ENCODE measurements at regions not wholly inside any gene's neighbourhood (a gene's known extent, or its start where the extent isn't known, plus 50 kb on each side); places are given as distances from the start of the nearest gene placed in this dataset.
"Not testable (repeated sequence)": the region's sequence is repeated elsewhere in the genome, so short reads cannot be mapped to it uniquely, and the experiment has no call there.

DNA sequence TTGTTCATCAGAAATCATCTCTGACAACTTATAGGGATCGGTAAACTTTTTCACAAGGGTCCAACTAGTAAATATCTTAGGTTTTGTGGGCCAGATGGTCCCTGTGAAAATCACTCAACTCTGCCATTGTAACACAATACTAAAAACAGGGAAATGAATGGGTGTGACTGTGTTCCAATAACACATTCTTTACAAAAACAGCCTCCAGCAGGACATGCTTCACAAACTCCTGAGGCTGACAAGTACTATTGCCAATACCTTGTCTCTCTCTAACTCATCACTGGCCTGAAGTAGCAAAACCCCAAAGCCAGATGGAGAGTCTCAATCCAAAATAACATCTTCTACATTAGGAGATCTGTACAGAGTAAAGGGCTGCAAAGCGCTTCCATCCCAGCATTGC, 312.3 kb downstream of the TOX3 start:
- DNase-seq: no peak

DNA sequence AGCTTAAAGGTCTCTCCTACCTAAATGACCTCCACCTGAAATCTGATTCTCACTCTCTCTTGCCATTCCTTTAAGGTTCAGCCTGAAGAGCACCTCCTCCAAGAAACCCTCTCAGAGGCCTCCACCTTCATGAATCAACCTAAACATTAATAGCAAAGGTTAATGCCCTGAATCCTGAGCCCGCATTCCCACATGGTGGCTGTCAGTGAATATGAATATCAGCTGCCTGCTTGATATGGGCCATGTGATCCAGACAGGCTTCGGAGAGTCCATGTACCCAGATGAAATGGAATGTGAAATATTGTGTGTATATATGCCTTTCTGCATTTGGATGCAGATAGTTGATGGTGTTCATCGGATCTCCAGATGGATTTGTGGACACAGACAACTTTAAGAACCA, 317.5 kb downstream of the TOX3 start:
- no peak for DNase-seq

DNA sequence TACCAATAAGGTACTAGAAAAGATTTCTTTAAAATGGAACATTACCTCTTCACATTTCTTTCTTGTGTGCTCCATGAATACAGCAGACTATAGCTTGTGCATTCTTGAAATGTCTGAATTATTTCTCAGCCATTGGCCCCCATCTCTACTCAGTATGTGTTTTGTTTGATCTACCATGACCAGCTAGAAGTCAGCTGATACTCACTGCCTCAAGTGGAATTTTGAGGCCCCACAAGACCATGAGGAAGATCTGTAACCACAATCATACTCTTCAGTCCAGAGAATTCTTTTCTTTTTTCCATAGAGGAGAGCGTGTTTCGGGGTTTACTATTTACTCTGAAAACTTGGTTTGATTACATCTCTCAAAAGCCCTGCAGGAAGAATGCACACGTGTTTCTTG, 319.1 kb downstream of the TOX3 start:
- DNase-seq: no peak

DNA sequence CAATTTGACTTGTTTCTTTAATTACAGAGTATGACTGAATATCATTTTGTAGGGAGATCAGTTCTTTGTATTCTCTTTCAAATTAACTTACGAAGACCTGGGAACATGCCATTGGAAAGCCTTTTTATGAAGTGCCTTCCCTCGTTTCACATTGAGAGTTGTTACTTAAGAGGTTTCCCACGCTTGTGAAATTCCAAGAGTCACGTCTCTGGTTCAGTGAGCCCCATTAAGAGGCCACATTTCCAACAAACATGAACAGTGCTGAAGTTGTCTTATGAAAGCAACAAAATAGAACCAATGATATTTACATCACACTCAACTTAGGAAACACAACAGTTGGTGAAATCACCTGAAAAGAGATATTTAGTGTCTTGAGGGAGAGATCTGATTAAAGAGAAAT, 334.1 kb downstream of the TOX3 start:
- DNase-seq: no peak

DNA sequence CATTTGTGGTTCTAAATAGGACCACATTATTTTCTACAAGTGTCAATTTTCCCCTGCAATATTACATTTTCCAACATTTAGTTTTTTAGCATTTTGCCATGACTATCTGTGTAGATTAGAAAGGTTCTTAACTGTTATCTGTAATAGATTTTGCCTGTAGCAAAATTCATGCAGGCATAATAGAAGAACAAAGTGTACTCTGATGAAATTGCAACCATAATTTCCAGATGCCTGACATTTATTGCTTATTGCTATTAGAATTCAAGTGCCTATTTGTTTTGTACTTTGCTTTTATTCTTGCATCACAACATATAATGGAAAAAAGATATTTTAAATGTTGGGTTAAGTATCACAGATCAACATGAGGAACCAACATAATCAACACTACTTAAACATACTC, 337.7 kb downstream of the TOX3 start:
- no peak for DNase-seq

DNA sequence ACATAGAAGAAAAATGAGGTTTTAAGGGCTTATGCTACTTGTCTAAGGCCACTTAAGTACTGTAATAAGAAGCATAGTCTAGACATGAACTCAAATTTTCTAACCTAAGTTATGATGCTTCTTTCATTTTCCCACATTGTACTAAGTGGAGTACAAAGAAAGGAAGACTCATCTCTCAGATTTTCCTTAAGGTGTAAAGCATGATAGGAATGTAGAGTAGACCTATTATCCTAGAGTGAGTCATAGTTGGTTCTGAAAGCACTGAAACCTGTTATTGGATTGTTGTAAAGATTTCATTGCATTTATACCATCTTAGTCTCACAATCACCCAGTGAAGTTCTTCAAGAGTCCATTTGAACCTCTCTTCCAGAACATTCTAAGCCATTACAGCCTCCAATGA, 343.8 kb downstream of the TOX3 start:
- no peak for DNase-seq

DNA sequence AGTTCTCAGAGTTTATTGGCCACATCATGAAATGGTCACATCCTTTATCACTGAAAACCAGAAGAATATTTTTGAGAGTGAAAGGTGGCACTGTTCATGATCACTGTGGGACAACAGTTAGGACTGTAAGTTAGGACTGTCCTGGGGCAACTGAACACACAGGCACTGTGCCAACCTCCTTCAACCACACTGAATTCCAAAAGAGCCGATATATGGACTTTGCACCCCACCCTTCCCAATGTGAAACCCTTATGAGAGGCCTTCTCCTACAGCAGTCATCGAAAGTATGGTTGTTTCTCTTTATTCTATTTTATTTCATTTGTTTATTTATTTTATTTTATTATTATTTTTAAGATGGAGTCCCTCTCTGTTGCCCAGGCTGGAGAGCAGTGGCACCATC, 353.5 kb downstream of the TOX3 start:
- DNase-seq: no peak

DNA sequence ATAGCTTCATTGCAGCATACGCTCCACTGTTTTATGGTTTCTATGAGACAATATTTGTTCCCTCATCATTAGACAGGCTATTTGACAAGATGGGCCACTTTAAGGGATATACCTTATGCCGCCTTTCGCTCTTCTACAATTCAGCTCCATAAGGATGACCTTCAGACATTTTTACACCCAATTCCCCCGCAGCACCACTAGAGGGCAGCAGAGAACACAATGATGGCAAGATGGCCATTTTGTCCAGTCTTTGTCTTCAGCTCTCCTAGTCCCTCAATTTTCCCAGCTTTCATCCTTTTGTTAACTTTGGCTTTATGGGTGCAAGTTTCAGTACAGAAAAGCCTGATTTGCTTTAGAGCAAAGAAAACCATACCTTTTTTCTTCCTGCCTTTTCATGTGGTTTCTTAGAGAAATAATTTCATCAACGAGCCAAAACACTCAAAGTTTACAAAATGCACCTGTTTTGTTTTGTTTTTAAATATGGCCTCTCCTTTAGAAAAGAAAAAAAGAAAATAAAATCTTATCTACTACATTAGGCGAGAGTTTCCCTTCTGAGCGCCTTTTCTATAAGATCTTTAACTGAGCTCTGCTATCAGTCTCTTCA, 355.3 kb downstream of the TOX3 start:
- DNase-seq: peak; percentile 84

DNA sequence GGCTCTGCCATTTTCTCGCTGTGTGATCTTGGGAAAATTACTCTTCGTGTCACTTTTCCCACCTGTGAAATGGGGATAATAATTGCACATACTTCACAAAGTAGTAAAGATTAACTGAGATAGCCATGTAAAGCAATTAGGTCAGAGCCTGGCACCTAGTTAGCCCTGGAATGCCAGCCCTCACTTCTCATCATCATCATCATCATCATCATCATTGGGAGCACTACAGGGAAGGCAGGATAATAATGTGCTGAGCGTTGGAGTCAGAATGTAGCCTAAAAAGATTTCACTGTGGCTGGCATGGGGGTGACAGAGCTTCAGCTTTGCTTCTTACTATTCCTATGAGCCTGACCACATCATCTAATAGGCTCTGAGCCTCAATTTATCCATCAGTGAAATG, 362.6 kb downstream of the TOX3 start:
- no peak for DNase-seq

DNA sequence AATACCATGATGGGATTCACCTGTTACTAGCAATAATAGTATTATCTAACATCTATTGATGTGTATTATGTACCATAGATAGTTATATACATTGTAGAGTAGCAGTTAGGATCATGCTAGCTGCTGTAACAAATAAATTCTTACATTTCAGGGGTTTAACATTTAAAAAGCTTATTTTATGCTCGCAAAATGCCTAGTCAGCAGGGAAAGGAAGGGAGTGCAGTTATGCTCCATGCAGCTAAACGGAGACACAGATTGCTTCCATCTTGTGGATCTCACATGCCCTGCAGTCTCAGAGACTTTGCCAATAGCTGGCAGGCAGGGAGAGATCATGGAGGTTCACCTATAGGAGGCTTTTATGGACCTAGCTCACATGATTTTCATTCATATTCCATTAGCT, 364.1 kb downstream of the TOX3 start:
- DNase-seq: no peak

DNA sequence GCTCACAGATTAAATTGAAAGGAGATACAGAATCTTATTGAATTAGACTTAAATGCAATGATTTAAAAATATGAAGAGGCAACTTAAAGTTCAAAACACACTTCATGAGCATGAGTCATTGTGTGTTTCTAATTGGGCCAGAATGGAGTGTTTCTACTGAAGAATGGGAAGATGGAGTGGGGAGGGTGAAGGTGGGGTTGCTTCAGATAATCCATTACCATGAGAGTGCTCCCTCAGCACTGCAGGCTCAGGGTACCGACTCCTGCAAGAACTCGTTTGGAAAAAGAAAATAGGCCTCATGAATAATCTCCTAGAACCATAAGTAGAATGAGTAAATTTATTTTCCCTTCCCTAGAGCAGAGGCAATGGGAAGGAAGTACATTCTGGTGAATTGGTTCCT, 372.8 kb downstream of the TOX3 start:
- DNase-seq: no peak

DNA sequence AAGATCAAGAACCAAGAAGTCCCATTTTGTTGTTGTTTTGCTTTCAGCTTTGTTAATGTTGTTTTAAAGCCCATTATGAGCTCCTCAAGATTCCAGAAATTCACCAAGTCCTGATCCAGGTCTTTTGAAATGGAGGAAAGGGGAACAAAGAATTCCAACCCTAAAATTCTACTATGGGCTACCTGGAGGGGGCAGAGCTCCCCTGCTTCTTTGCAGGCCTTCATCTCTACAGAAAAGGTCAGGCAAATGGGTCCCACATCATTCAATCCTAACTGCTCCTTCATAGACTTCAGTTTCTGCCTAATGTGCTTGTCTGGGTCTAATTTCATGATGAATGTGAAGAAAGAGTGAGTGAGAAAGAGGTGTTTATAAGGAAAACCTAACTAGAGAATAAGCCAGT, 375.5 kb downstream of the TOX3 start:
- DNase-seq: no peak

DNA sequence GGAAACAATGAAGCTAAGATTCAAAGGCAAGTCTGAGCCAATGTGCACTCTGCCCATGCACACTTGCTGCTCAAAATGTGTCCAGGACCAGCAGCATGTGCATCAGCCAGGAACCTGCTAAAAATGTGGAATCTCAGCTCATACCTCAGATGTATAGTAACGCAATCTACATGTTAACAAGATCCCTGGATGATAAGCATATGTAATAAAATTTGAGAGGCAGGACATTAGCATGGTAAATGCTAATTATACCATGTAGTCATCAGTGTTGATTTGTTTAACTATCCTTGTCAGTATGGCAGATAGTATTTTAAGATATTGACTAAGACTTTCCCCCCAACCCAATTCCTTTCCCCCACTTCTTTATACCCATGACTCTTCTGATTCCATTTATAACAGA, 379.6 kb downstream of the TOX3 start:
- DNase-seq: no peak

DNA sequence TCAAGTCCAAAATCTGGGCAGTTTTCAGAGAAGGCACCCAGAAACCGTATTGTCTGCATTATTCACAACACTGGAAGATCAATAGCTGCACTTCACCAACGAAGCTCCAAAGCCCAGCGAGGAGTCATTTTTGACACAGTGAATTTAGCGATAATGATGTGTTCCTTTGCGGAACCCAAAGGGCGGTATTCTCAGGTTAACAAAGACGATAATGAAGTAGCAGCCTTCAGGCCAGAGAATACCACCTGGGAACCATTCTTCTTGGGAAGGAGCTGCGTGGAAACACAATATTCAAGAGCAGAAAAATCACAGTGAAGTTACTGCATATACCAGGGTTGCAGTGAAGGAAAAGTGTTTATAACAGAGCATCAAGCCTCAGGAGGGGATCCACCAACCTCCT, 381.0 kb downstream of the TOX3 start:
- no peak for DNase-seq

DNA sequence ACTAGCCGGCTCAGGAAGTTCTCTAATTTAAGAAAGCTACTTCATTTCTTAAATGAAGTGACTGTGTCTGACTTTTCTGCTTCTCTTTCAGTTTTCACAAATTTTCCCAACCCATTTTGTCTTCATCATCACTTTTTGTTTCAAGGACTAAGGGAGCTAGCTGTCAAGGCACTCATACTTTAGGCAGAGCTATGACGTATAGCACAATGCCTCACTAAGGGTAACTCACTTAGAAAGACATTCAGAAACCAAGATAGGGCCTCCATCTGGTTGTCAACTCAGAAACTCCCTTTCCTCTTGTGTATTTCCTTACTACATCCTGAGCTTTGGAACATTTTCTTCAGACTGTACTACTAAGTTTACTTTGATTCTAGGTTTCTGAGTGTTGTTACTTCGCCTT, 397.9 kb downstream of the TOX3 start:
- DNase-seq: no peak

DNA sequence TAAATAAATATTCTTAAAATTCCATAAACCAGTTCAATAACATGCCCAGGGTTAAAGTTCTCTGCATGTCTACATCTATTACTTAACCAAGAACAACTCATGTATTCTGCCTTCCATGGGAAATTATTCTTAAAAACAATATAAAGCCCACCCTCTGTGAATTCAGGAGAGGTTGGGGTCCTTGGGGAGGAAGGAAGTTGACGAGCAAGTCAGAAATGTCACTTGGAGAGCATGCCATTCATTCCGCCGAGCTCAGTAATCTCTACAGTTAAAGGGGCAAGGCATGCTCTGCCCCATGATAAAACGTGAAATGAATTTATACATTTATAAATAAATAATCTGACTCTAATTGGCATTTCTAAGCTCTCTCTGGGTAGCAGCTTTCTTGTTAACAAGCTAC, 405.1 kb downstream of the TOX3 start:
- DNase-seq: peak; percentile 20

DNA sequence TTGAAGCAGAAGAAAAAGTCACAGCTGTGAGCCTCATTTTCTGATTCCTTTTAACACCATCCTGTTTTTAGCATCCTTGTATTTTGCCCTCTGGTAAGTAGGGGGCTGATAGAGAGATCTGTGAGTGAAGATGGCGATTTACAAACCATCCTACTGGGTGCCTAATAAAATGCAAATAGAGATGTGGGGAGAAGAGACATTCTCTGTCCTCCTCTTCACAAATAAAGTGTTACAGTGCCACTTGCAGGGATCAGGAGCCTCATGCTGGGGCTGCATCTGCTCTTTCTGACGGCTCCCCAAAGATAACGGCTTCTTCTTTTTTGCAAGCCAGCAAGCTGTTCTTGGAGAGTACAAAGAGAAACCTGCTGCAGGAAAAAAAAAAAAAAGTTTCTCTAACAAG, 418.6 kb downstream of the TOX3 start:
- DNase-seq: no peak

DNA sequence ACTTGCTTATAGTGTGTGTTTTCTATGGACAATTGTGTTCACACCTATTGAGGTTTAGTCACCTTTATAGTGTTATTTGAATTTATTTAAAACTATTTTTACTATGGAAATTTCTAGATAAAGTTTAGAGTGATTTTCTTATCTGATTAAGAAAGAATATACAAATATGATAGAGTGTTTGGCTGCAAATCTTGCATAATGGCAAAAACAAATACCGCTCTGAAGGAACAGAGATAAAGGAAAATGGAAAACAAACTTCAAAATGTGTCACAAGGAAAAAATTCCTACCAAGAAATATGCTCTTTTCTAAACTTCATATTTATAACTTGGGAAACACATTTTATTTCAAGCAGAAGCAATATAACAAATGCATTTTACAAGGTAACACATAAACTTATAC, 423.1 kb downstream of the TOX3 start:
- no peak for DNase-seq

DNA sequence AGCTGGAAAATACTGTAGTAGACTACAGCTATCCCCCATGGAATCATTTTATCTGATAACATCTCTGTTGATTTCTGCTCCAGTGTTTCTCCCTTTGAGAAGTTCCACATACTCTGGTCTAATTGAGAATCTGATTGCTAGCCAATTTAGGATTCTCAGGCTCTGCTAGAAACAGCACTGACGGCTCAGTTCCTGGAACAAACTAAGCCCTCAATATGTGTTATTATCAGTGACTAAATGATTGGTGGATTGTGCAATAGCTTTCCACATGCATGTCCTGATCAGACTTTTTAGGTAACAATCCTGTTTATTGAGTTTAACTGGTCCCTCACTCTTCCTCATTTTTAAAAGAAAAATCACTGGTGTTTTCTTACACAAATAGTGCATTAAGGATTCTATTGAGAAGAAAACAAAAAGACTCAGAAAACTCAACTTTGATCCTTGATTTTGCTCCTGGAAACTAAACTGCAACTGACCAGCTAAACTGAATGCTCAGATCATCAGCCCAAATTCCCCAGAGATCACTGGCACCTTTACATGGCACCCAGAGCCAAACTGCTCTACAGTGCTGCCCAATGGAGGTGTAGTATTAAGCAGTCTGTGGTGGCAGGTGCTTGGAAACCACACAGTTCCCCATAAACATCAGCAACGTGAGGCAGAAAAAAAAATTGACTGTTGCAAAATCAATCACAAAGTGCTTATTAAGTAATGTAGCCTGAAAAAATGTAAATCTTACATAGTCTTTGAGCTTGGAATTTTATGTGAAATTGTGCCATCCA, 423.7 kb downstream of the TOX3 start:
- no peak for DNase-seq

DNA sequence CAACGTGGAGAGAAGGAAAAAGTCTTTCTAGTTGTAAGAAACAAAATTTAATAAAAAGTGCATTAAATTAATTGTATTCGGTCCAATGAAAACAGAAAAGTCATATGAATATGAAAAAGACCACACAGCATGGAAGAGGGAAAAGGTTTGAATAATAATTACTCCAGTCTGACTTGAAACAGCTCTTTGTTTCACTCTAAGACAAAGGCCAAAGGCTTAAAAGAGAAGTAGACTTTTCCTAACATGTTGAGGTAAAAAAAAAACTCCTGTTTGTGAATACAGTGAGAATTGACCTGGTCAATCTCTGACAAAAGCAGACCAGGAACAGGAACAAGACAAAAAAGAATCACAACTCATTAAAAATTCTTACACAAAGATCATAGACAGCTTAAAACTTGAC, 429.8 kb downstream of the TOX3 start:
- no peak for DNase-seq

DNA sequence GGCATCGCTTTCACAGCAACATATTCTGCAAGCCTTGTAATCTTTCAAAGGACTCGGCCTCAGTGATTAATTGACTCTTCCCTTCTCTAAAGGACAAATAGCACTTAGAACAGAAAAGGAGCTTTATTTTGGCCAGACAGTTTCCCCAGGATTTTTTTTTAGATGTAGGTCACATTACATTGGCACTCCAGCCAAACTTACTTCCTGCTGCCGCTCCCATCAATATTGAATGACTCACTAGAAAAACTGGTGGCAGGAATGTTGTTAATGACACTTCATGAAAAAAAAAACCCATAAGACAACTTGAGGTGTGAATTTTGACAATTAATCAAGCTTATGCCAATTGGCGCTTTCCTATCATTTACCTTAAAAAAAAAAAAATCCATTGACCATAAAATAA, 432.6 kb downstream of the TOX3 start:
- DNase-seq: no peak

DNA sequence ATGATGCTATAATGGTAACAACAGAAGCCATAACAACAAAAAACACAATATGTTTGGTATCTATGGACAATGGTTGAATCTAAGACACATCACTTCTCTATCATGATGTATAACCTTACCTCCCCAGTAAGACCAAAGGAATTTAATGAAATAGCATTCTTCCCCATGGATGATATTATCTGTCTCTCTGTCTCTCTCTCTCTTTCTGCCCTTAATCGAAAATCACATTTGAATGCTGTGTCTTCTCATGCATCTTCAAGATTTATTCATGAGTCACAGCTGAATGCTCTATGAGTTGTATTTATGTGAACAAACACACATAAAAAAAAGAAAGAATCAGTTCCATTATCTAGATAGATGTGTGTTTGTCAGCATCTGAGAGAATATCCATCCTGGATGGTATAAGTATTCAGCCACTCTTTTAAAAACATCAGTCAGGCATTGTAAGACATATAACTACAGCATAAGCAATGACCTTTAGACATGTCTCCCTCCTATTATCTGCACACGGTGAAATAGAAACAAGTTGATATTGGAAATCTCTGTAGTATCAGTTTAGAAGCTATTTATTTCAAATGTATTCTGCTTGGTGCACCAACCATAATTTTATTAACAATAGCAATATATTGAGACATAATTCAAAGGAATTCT, 433.3 kb downstream of the TOX3 start:
- no peak for DNase-seq

DNA sequence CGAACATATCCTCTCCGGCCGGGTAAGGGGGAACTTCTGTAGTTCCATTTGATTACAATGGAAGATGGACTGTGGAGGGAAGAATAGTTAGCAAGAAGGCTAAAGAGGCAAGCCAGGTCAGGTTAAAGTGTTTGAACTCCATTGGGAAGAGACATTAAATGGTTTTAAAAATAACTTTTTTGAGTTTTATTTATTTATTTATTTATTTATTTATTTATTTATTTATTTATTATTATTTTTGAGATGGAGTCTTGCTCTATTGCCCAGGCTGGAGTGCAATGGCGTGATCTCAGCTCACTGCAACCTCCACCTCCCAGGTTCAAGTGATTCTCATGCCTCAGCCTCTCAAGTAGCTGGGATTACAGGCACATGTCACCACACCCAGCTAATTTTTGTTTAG, 441.9 kb downstream of the TOX3 start:
- DNase-seq: not testable (repeated sequence)

DNA sequence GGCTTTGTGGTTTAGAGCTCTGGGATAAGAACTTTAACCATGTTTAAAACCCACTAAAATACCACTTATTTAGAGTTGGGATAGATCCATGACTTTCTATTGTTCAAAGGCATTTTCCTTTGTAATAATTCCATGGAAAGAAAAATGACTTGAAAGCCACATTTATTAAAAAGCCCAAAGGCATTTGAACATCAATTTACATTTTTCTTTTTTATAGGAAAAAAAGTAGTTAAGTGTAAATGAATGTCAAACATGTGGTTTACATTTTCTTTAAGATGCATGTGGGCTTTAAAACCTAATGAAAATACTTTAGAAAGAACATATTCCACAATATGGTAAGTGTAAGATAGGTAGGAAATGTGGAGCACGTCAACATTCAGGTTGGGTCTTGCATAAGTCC, 443.2 kb downstream of the TOX3 start:
- DNase-seq: no peak
